ENCODE measurements at regions not wholly inside any gene's neighbourhood (a gene's known extent, or its start where the extent isn't known, plus 50 kb on each side); places are given as distances from the start of the nearest gene placed in this dataset.

DNA sequence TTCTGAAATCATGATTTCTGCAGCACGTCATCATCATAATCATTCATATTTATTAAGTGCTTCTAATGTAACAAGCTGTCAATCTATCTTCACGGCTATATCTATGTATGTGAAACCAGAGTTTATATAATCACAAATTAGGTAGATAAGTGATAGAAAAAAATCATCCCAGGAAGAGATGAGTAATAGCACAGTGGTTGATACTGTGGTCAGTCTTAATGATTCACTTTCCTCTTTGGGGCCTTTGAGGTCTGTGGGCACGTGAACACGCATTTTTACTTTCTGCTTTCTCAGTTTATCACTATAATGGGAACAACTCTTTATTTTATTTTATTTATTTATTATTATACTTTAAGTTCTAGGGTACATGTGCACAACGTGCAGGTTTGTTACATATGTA is 265.9 kb upstream of the NOVA1 start:
- Histone ChIP-seq H3K9me2 (replicated peaks; ENCODE audit: control insufficient read depth, low read length) (no peaks in the 10 kb centered on the region), H3K79me2 (ENCODE audit: control insufficient read depth, low read length) (no peaks in the 10 kb centered on the region), H3K4me1 (ENCODE audit: control insufficient read depth, low read length) (no peaks in the 10 kb centered on the region), H3K9me3 (ENCODE audit: control insufficient read depth, insufficient read depth, low read length) (no peaks in the 10 kb centered on the region; the same call in 1 of the 2 replicates), H3K27me3 (ENCODE audit: control insufficient read depth, low read length) (no peaks in the 10 kb centered on the region), H4K20me1 (ENCODE audit: control insufficient read depth, insufficient read depth, low read depth, low read length) (no peaks in the 10 kb centered on the region), H3K36me3 (ENCODE audit: control insufficient read depth, low read length) (no peaks in the 10 kb centered on the region), H3F3A (ENCODE audit: control insufficient read depth, insufficient read depth) (no peaks in the 10 kb centered on the region), H3K27ac (ENCODE audit: low read depth, low read length) (no peak overlapping the region), H3K4me2 (ENCODE audit: low read length) (no peak overlapping the region), H3K4me3 (ENCODE audit: low read length) (no peak overlapping the region)
- TF ChIP-seq, protein P1, sequence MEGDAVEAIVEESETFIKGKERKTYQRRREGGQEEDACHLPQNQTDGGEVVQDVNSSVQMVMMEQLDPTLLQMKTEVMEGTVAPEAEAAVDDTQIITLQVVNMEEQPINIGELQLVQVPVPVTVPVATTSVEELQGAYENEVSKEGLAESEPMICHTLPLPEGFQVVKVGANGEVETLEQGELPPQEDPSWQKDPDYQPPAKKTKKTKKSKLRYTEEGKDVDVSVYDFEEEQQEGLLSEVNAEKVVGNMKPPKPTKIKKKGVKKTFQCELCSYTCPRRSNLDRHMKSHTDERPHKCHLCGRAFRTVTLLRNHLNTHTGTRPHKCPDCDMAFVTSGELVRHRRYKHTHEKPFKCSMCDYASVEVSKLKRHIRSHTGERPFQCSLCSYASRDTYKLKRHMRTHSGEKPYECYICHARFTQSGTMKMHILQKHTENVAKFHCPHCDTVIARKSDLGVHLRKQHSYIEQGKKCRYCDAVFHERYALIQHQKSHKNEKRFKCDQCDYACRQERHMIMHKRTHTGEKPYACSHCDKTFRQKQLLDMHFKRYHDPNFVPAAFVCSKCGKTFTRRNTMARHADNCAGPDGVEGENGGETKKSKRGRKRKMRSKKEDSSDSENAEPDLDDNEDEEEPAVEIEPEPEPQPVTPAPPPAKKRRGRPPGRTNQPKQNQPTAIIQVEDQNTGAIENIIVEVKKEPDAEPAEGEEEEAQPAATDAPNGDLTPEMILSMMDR (IDR thresholded peaks at IDR 0.05; ENCODE audit: low read depth, low read length, poor library complexity, severe bottlenecking): no peak
- TF ChIP-seq EZH2phosphoT487 (IDR thresholded peaks at IDR 0.05; ENCODE audit: borderline replicate concordance, low read length): no peak

DNA sequence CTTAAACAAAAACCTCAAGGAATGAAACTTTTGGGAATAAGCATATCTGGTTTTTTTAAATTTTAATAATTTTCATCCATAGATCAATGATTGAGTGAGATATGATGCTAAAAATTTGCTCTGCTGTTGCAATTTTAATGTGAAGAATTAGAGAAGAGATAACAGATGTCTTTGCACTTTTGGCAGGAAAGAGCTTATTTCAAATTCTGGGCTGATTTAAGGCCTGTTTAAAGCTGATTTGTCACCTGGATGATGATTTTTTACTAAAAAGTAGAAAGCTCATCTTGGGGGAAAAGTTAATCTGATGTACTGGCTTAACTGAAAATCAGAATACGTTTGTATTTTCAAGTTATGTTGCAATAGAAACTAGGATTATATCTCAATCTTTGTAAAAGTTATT is 268.9 kb upstream of the NOVA1 start:
- Histone ChIP-seq H3K36me3 (ENCODE audit: control insufficient read depth, low read length) (no peaks in the 10 kb centered on the region), H3K9me2 (replicated peaks; ENCODE audit: control insufficient read depth, low read length) (no peaks in the 10 kb centered on the region), H3F3A (ENCODE audit: control insufficient read depth, insufficient read depth) (no peaks in the 10 kb centered on the region), H3K4me3 (ENCODE audit: low read length) (no peak overlapping the region), H3K27me3 (ENCODE audit: control insufficient read depth, low read length) (no peaks in the 10 kb centered on the region), H4K20me1 (ENCODE audit: control insufficient read depth, insufficient read depth, low read depth, low read length) (no peaks in the 10 kb centered on the region), H3K79me2 (ENCODE audit: control insufficient read depth, low read length) (no peaks in the 10 kb centered on the region), H3K9me3 (ENCODE audit: control insufficient read depth, insufficient read depth, low read length) (no peaks in the 10 kb centered on the region; the same call in 1 of the 2 replicates), H3K4me1 (ENCODE audit: control insufficient read depth, low read length) (no peaks in the 10 kb centered on the region), H3K4me2 (ENCODE audit: low read length) (no peak overlapping the region), H3K27ac (ENCODE audit: low read depth, low read length) (no peak overlapping the region)
- TF ChIP-seq EZH2phosphoT487 (IDR thresholded peaks at IDR 0.05; ENCODE audit: borderline replicate concordance, low read length): no peak
- TF ChIP-seq, protein P1 (IDR thresholded peaks at IDR 0.05; ENCODE audit: low read depth, low read length, poor library complexity, severe bottlenecking): no peak

DNA sequence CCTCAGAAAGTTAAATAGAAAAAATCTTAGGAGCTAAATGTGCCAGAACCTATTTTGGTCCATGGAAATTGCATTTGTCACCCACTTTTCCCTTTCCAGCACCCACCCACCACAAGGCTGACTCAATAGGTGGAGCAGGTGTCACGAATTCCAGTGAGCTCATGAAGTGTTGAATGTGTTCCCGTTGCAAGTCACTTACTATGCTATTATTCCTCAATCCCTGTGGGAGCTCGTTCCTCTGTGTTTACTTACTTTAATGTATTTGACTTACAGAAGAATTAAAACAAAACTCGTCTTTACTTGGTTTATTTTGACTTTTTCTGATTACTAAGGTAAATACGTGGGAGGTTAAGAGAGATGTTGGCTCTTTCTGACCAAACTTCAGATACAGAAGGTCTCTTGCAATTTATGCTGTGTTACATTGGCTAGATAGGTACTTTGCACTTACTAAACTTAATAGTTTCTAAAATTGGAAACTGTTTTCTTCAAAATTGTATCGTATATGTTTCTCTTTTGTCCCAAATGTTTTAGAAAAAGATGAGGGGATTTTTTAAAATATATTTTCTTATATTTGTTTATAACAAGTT is 269.4 kb upstream of the NOVA1 start:
- H4K20me1 ChIP-seq (ENCODE audit: control insufficient read depth, insufficient read depth, low read depth, low read length): no peaks in the 10 kb centered on the region
- no peaks in the 10 kb centered on the region for H3F3A ChIP-seq (ENCODE audit: control insufficient read depth, insufficient read depth)
- no peak overlapping the region for H3K4me2 ChIP-seq (ENCODE audit: low read length)

More for the DNA sequence above, 269.4 kb upstream of the NOVA1 start:
- no peaks in the 10 kb centered on the region for H3K27me3 ChIP-seq (ENCODE audit: control insufficient read depth, low read length)
- no peaks in the 10 kb centered on the region for H3K79me2 ChIP-seq (ENCODE audit: control insufficient read depth, low read length)
- TF ChIP-seq, protein P1 (IDR thresholded peaks at IDR 0.05; ENCODE audit: low read depth, low read length, poor library complexity, severe bottlenecking): no peak
- TF ChIP-seq EZH2phosphoT487 (IDR thresholded peaks at IDR 0.05; ENCODE audit: borderline replicate concordance, low read length): no peak
- no peaks in the 10 kb centered on the region for H3K4me1 ChIP-seq (ENCODE audit: control insufficient read depth, low read length)
- H3K27ac ChIP-seq (ENCODE audit: low read depth, low read length): no peak overlapping the region
- no peaks in the 10 kb centered on the region; the same call in 1 of the 2 replicates for H3K9me3 ChIP-seq (ENCODE audit: control insufficient read depth, insufficient read depth, low read length)
- H3K36me3 ChIP-seq (ENCODE audit: control insufficient read depth, low read length): no peaks in the 10 kb centered on the region
- no peak overlapping the region for H3K4me3 ChIP-seq (ENCODE audit: low read length)
- H3K9me2 ChIP-seq (replicated peaks; ENCODE audit: control insufficient read depth, low read length): no peaks in the 10 kb centered on the region

Measured in DOHH2 (cell line).